ENCODE measurements at regions not wholly inside any gene's neighbourhood (a gene's known extent, or its start where the extent isn't known, plus 50 kb on each side); places are given as distances from the start of the nearest gene placed in this dataset.
"Not testable (repeated sequence)": the region's sequence is repeated elsewhere in the genome, so short reads cannot be mapped to it uniquely, and the experiment has no call there.

DNA sequence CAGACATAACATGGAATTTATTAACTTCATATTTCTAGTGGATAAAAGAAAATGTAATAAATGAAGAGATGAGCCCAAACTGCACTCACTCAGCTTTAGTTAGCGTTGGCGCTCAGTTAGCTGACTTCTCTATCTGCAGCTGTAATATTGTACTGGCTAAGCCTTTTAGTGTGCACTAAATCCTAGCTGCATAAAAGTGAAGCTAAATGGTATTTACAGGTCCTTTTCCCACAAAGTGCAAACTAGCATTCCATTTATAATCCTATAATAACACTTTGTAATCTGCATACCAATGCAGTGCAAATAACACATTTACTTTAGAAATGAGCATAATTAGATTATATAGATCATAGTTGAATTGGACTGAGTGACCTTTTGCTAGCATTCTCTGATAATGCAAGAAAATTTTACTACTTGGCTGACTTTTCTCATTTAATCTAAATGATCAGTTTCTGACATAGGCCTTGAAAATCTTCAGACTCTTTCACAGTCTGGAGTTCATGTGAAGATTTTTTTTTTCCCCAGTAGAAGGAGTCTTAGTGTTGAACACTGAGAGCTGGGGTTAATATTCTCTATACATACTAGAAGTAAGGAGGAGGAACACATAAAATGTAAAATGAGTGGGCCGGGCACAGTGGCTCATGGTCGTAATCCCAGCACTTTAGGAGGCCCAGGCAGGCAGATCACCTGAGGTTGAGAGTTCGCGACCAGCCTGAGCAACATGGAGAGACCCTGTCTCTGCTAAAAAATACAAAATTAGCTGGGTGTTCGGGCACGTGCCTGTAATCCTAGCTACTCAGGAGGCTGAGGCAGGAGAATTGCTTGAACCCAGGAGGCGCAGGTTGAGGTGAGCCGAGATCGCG lies 1426.4 kb downstream of the PCDH9 start:
- TF ChIP-seq, protein P1, sequence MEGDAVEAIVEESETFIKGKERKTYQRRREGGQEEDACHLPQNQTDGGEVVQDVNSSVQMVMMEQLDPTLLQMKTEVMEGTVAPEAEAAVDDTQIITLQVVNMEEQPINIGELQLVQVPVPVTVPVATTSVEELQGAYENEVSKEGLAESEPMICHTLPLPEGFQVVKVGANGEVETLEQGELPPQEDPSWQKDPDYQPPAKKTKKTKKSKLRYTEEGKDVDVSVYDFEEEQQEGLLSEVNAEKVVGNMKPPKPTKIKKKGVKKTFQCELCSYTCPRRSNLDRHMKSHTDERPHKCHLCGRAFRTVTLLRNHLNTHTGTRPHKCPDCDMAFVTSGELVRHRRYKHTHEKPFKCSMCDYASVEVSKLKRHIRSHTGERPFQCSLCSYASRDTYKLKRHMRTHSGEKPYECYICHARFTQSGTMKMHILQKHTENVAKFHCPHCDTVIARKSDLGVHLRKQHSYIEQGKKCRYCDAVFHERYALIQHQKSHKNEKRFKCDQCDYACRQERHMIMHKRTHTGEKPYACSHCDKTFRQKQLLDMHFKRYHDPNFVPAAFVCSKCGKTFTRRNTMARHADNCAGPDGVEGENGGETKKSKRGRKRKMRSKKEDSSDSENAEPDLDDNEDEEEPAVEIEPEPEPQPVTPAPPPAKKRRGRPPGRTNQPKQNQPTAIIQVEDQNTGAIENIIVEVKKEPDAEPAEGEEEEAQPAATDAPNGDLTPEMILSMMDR (conservative IDR thresholded peaks at IDR 0.05; ENCODE audit: low read depth, low read length), result no peak
- DNase-seq (ENCODE audit: low read depth), result no peak
- no peak overlapping the region for H3K4me3 ChIP-seq (ENCODE audit: low read depth, low read length)

DNA sequence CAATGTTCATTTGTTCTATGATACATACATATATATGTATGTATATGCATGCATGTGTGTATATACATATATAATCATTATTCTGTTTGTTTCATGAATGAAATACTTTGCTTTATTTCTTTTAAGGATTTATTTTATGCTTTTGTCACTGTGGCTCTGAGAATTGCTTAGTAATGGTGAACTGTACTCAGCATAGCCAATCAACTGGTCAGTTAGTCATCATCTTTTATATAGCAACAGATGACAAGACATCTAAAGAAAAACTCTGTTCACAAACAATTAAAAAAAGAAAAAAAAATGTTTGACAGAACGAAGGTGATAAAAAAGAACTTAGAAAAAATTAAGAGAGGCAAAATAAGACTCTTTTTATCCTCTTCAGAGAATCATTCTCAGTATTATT lies 1440.3 kb downstream of the PCDH9 start:
- TF ChIP-seq, protein P1 (conservative IDR thresholded peaks at IDR 0.05; ENCODE audit: low read depth, low read length), result no peak
- H3K4me3 ChIP-seq (ENCODE audit: low read depth, low read length), result no peak overlapping the region
- DNase-seq (ENCODE audit: low read depth), result no peak

DNA sequence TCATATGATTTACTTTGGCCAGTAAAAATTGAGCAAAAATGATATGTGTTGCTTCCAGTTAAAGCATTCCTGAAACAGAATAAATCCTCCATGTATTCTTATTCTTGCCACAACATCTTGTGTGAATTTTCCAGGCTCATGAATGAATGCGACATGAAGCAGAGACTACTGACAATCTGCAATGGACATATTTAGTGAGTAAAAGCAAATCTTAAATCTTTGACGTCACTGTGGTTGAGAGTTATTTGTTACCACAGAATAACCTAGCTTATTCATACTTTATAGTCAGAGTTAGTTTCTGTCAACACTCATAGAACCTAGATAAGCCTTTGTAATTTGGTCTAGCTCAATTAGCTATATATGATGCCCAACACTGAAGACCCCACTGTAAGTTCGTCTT lies 1443.1 kb downstream of the PCDH9 start:
- TF ChIP-seq, protein P1 (conservative IDR thresholded peaks at IDR 0.05; ENCODE audit: low read depth, low read length), result no peak
- no peak for DNase-seq (ENCODE audit: low read depth)

DNA sequence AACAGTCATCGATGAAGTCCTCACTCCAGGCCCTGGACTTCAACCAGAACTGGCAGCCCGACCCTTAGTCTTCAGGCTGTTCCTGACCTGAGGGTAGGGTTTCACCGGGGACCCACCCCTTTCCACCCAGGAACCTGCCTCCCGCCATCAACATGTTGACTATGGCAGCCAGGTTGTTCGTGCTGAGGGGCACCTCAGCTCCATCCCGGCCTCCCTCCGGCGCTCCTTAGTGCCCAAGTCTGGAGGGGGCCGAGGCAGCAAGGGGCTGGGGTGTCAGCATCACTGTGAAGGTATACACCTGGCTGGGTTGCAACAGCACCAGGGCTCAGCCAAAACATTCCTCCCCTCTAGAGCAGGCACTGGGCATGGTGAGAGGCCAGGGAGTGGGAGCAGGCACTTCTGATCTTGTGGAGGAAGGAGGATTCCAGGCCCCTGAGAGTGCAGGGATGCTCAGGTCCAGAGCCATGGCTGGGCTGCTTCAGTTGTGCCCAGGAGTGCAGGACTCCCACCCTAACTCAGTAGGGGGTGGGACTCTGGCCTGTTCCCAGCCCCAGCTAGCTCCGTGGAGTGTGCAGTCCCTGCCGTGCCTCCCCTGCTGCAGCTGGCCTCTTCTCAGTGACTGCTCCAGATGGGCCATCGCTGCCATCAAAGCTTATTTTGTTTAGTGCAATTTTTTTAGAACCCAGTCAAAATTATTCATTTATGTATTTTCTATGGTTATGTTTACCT lies 1445.9 kb downstream of the PCDH9 start:
- H3K4me3 ChIP-seq (ENCODE audit: low read depth, low read length), result no peak overlapping the region
- TF ChIP-seq, protein P1 (conservative IDR thresholded peaks at IDR 0.05; ENCODE audit: low read depth, low read length), result no peak
- no peak for DNase-seq (ENCODE audit: low read depth)

More for the DNA sequence above, 1443.1 kb downstream of the PCDH9 start:
- H3K4me3 ChIP-seq (ENCODE audit: low read depth, low read length), result no peak overlapping the region

DNA sequence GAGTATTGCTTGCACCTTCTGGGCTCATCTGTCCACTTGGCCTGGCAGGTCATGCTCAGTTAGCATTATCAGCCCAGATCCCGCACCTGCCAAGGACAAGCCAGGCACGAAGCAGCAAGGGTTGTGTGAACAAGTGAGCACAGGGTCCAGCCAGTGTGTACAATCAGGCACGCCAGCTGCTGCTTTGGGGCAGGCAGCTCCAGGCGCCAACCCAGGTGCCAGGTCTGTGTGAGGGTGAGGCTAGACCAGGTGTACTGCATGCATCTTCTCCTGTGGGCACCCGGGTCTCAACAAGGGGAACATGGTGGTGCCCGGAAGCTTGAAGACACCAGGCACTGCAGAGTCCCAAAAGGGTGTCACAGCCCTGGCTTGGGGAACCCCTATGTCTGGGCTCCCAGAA lies 1446.8 kb downstream of the PCDH9 start:
- DNase-seq (ENCODE audit: low read depth), result no peak
- TF ChIP-seq, protein P1 (conservative IDR thresholded peaks at IDR 0.05; ENCODE audit: low read depth, low read length), result no peak
- no peak overlapping the region for H3K4me3 ChIP-seq (ENCODE audit: low read depth, low read length)

DNA sequence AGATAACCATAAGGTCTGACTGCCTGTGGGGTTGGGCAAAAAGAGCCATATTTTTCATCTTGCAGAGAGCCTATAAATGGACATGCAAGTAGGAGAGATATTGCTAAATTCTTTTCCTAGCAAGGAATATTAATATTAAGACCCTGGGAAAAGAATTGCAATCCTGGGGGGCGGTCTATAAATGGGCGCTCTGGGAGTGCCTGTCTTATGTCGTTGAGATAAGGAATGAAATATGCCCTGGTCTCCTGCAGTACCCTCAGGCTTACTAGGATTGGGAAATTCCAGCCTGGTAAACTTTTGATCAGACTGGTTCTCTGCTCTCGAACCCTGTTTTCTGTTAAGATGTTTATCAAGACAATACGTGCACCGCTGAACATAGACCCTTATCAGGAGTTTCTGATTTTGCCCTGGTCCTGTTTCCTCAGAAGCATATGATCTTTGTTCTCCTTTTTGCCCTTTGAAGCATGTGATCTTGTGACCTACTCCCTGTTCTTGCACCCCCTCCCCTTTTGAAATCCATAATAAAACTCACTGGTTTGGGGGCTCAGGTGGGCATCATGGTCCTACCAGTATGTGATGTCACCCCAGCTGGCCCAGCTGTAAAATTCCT lies 1458.3 kb downstream of the PCDH9 start:
- DNase-seq (ENCODE audit: low read depth); H3K4me3 ChIP-seq (ENCODE audit: low read depth, low read length): not testable (repeated sequence)

DNA sequence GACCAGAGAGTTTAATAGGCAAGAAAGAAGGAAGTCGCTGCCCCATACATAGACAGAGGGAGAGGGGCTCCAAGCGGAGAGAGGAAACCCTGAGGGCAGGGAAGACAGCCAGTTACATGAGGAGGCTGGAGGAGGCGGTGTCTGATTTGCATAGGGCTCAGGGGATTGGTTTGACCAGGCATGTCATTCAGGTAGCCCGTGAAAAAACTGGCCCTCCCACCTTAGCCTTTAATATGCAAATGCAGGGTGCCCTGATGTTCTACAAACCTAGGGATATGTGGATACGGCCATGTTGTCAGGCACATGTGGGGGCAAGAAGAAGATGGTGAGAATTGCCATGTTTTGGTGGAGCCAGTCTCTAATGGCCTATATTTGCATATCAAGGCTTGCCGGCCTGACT lies 1461.6 kb downstream of the PCDH9 start:
- TF ChIP-seq, protein P1 (conservative IDR thresholded peaks at IDR 0.05; ENCODE audit: low read depth, low read length), result no peak
- H3K4me3 ChIP-seq (ENCODE audit: low read depth, low read length), result no peak overlapping the region

More for the DNA sequence above, 1461.6 kb downstream of the PCDH9 start:
- DNase-seq (ENCODE audit: low read depth), result no peak
